CD14-positive monocyte (primary cell): ENCODE measurements at regions not wholly inside any gene's neighbourhood (a gene's known extent, or its start where the extent isn't known, plus 50 kb on each side); places are given as distances from the start of the nearest gene placed in this dataset.

Experiments used
- DNase-seq, 3 donors: peaks; one replicate each; pipeline ENCODE4 v3.0.0-alpha.2; 2011 to 2022
- H2AFZ ChIP-seq: 2 replicates; pipeline ENCODE4 v1.6.0; 2012; ENCODE audit warnings: mild to moderate bottlenecking, low read depth, low read length, inconsistent platforms; ENCODE audit not compliant: insufficient read depth, poor library complexity, severe bottlenecking
- H3K27ac ChIP-seq, 2 donors: 1 replicate in 1 of 2; 2 replicates in 1 of 2; pipeline ENCODE4 v1.5.1; 2012 to 2013; ENCODE audit warnings: low read length in 2 of 2, control low read depth in 1 of 2, inconsistent platforms in 1 of 2, low read depth in 1 of 2, mild to moderate bottlenecking in 1 of 2
- H3K27me3 ChIP-seq, 2 donors: one replicate each; pipeline versions ENCODE4 v1.6.0 to v1.6.1; 2011 to 2013; ENCODE audit warnings: low read length in 2 of 2; ENCODE audit not compliant: control insufficient read depth in 2 of 2, insufficient read depth in 2 of 2
- H3K36me3 ChIP-seq, 2 donors: replicated peaks in 1 of 2; 1 replicate in 1 of 2; 2 replicates in 1 of 2; pipeline versions ENCODE4 v1.5.1 to v1.6.1; 2012 to 2013; ENCODE audit warnings: low read length in 2 of 2, control low read depth in 1 of 2, inconsistent platforms in 1 of 2, mild to moderate bottlenecking in 1 of 2; ENCODE audit not compliant: insufficient read depth in 2 of 2, control insufficient read depth in 1 of 2
- H3K4me1 ChIP-seq, 2 donors: 1 replicate in 1 of 2; 2 replicates in 1 of 2; pipeline versions ENCODE4 v1.5.1 to v1.6.1; 2012 to 2013; ENCODE audit warnings: low read length in 2 of 2, control low read depth in 1 of 2, inconsistent platforms in 1 of 2, mild to moderate bottlenecking in 1 of 2, moderate library complexity in 1 of 2; ENCODE audit not compliant: insufficient read depth in 2 of 2, control insufficient read depth in 1 of 2
- H3K4me2 ChIP-seq: replicated peaks from 2 replicates; pipeline ENCODE3; 2012; ENCODE audit warnings: low read length, moderate library complexity, mild to moderate bottlenecking; ENCODE audit not compliant: poor library complexity, severe bottlenecking; ENCODE audit errors: extremely low read depth
- H3K4me3 ChIP-seq, 3 experiments: fragments of 200-600 bp in 1 of 3; sonication (generic) in 1 of 3; replicated peaks in 1 of 3; 1 replicate in 2 of 3; 2 replicates in 1 of 3; pipeline ENCODE4 v1.5.1; 2011 to 2013; ENCODE audit warnings: low read length in 3 of 3, mild to moderate bottlenecking in 3 of 3, control low read depth in 2 of 3, low read depth in 2 of 3, inconsistent platforms in 1 of 3, moderate library complexity in 1 of 3
- H3K79me2 ChIP-seq: 2 replicates; pipeline ENCODE4 v1.6.0; 2012; ENCODE audit warnings: mild to moderate bottlenecking, control low read depth, inconsistent platforms, low read length, moderate library complexity; ENCODE audit not compliant: insufficient read depth
- H3K9ac ChIP-seq: 2 replicates; pipeline ENCODE4 v1.6.0; 2017; ENCODE audit warnings: low read length, mild to moderate bottlenecking; ENCODE audit not compliant: insufficient read depth, poor library complexity, severe bottlenecking
- H3K9me3 ChIP-seq, 2 donors: replicated peaks in 1 of 2; 1 replicate in 1 of 2; 2 replicates in 1 of 2; pipeline versions ENCODE4 v1.5.1 to v1.6.1; 2012 to 2013; ENCODE audit warnings: low read length in 2 of 2, control low read depth in 1 of 2; ENCODE audit not compliant: control insufficient read depth in 1 of 2, insufficient read depth in 1 of 2
- H4K20me1 ChIP-seq: 2 replicates; pipeline ENCODE4 v1.6.0; 2012; ENCODE audit warnings: mild to moderate bottlenecking, low read length, control low read depth, moderate library complexity; ENCODE audit not compliant: insufficient read depth
- H3K27ac Mint-ChIP-seq, 7 donors: one replicate each; pipeline ENCODE4 v1.8.0; 2020; ENCODE audit warnings: mild to moderate bottlenecking in 7 of 7, mixed read lengths in 7 of 7, moderate library complexity in 6 of 7, inconsistent platforms in 2 of 7
- H3K27me3 Mint-ChIP-seq, 3 donors: one replicate each; pipeline ENCODE4 v1.8.0; 2021 to 2022; ENCODE audit warnings: low read depth in 3 of 3, mild to moderate bottlenecking in 3 of 3, mixed read lengths in 3 of 3, moderate library complexity in 3 of 3, inconsistent platforms in 1 of 3
- H3K36me3 Mint-ChIP-seq, 2 donors: one replicate each; pipeline ENCODE4 v1.8.0; 2020; ENCODE audit warnings: mixed read lengths in 2 of 2, inconsistent platforms in 1 of 2, mild to moderate bottlenecking in 1 of 2
- H3K4me1 Mint-ChIP-seq: one replicate; pipeline ENCODE4 v1.8.0; 2020; ENCODE audit warnings: mild to moderate bottlenecking, mixed read lengths
- H3K4me3 Mint-ChIP-seq, 2 donors: one replicate each; pipeline ENCODE4 v1.8.0; 2020; ENCODE audit warnings: mild to moderate bottlenecking in 2 of 2, mixed read lengths in 2 of 2, moderate library complexity in 1 of 2
- H3K9me3 Mint-ChIP-seq, 7 donors: one replicate each; pipeline ENCODE4 v1.8.0; 2020 to 2022; ENCODE audit warnings: mixed read lengths in 7 of 7, mild to moderate bottlenecking in 6 of 7, moderate library complexity in 6 of 7, inconsistent platforms in 2 of 7
- CTCF ChIP-seq: fragments of 200-600 bp; IDR thresholded peaks from one replicate; pipeline ENCODE4 v1.8.0; 2022; ENCODE audit warnings: antibody characterized with exemption, mild to moderate bottlenecking
- WGBS: methylation state at CpG from one replicate; pipeline ENCODE4 v1.1.5; 2013; ENCODE audit warnings: missing lambda C conversion rate; ENCODE audit not compliant: insufficient coverage; 5-methylcytosine and 5-hydroxymethylcytosine counted together
- intact Hi-C, 2 donors: fragments of 100-400 bp; cut with micrococcal nuclease; formaldehyde crosslinking; loops; one replicate each; pipeline versions ENCODE4 v1.15.0 to v1.15.1; 2023

- Histone ChIP-seq H3K79me2 (no peaks in the 10 kb centered on the region), H3K4me1 (no peaks in the 10 kb centered on the region), H3K9ac (no peak overlapping the region), H3K27me3 (no peaks in the 10 kb centered on the region), H3K27ac (no peak overlapping the region), H4K20me1 (no peaks in the 10 kb centered on the region), H3K9me3 (peaks cover 22 to 36% of the 10 kb centered on the region in 2 donors), H3K4me2 (no peak overlapping the region), H3K4me3 (no peak overlapping the region), H3K36me3 (no peaks in the 10 kb centered on the region), H2AFZ (no peak overlapping the region)
- TF ChIP-seq CTCF, result no peak
- H3K4me1 Mint-ChIP-seq, result no peaks in the 10 kb centered on the region
- peaks cover 0 to 27% (median 10%) of the 10 kb centered on the region in 7 donors for H3K9me3 Mint-ChIP-seq
- DNase-seq, result no peak
- no peak overlapping the region for H3K27ac Mint-ChIP-seq
- WGBS, result 46% methylated on average over 2 of the region's 3 CpGs
- no peak overlapping the region for H3K4me3 Mint-ChIP-seq
- H3K36me3 Mint-ChIP-seq, result no peaks in the 10 kb centered on the region
- H3K27me3 Mint-ChIP-seq, result peaks cover 0 to 3% (median 0%) of the 10 kb centered on the region in 3 donors
- intact Hi-C loops, result no loop called here
These were observed 1836.4 kb downstream of the TP53TG3F start for GRCh38 chr16:35295856-35296255.

GRCh38 chr16:35296962-35297653 is 1837.7 kb downstream of the TP53TG3F start:
- H3K27me3 ChIP-seq, result no peaks in the 10 kb centered on the region
- H4K20me1 ChIP-seq, result no peaks in the 10 kb centered on the region
- H3K36me3 ChIP-seq, result no peaks in the 10 kb centered on the region
- H3K4me3 ChIP-seq, result no peak overlapping the region
- intact Hi-C loops, result no loop called here
- H3K4me1 ChIP-seq, result no peaks in the 10 kb centered on the region
- peaks cover 0 to 3% (median 0%) of the 10 kb centered on the region in 3 donors for H3K27me3 Mint-ChIP-seq
- no peak overlapping the region for H3K4me2 ChIP-seq
- no peaks in the 10 kb centered on the region for H3K36me3 Mint-ChIP-seq
- no peak for DNase-seq
- no peak for TF ChIP-seq CTCF
- no peak overlapping the region for H2AFZ ChIP-seq
- WGBS, result 75% methylated on average over 2 of the region's 2 CpGs
- H3K9me3 Mint-ChIP-seq, result peaks cover 0 to 31% (median 11%) of the 10 kb centered on the region in 7 donors
- no peak overlapping the region for H3K4me3 Mint-ChIP-seq
- H3K9ac ChIP-seq, result no peak overlapping the region
- H3K27ac ChIP-seq, result no peak overlapping the region
- H3K9me3 ChIP-seq, result peaks cover 29 to 39% of the 10 kb centered on the region in 2 donors
- no peak overlapping the region for H3K27ac Mint-ChIP-seq
- no peaks in the 10 kb centered on the region for H3K4me1 Mint-ChIP-seq
- H3K79me2 ChIP-seq, result no peaks in the 10 kb centered on the region
